HepG2 (cell line): ENCODE measurements at regions not wholly inside any gene's neighbourhood (a gene's known extent, or its start where the extent isn't known, plus 50 kb on each side); places are given as distances from the start of the nearest gene placed in this dataset.

Experiments used
- ATAC-seq: fragments of 200-7000 bp; cut with Tn5 transposase; 3 replicates; pipeline ENCODE4 v1.9.1; 2020; ENCODE audit warnings: mild to moderate bottlenecking, moderate library complexity
- BruUV-seq: library from RNA; stranded (reverse); fragments of 400-500 nt; replicated peaks from 2 replicates; lab custom pipeline; 2021; lab: Mats Ljungman, UMichigan
- CTCF ChIA-PET: fragments of 300-600 bp; formaldehyde crosslinking; extraction: SDS; loops from one replicate; lab custom pipeline; 2021; ENCODE audit warnings: low total read pairs, inconsistent platforms, low intra/inter-chr PET ratio; lab: Yijun Ruan, JAX
- POLR2A ChIA-PET: fragments of 350-600 bp; sonication (Branson Sonifier 250); formaldehyde crosslinking; loops from one replicate; lab custom pipeline; 2020; ENCODE audit warnings: antibody characterized with exemption, inconsistent platforms; lab: Yijun Ruan, JAX
- DNase-seq: peaks from one replicate; pipeline ENCODE4 v3.0.0-alpha.2; 2015; ENCODE audit warnings: low spot score
- FAIRE-seq: peaks from 3 replicates; lab custom pipeline; 2011; peaks lifted over from hg19 to GRCh38; lab: Jason Lieb, UNC
- H2AFZ ChIP-seq: one replicate; pipeline ENCODE4 v1.6.1; 2011; ENCODE audit warnings: low read length, inconsistent platforms
- H3K27ac ChIP-seq: fragments of 300-600 bp; 3 replicates; pipeline ENCODE4 v1.8.0; 2011; ENCODE audit warnings: mixed run types, mild to moderate bottlenecking, mixed read lengths, low read length, inconsistent platforms; ENCODE audit not compliant: insufficient read depth; ENCODE audit errors: extremely low read length
- H3K27me3 ChIP-seq, 2 experiments: fragments of 200-600 bp in 1 of 2; 2 replicates in 1 of 2; 3 replicates in 1 of 2; pipeline versions ENCODE4 v1.6.0 to v1.8.0; 2011; ENCODE audit warnings: low read length in 2 of 2, mild to moderate bottlenecking in 2 of 2, moderate library complexity in 2 of 2, inconsistent platforms in 1 of 2; ENCODE audit not compliant: insufficient read depth in 2 of 2, control insufficient read depth in 1 of 2
- H3K36me3 ChIP-seq, 2 experiments: fragments of 200-600 bp in 1 of 2; replicated peaks in 1 of 2; 2 replicates in 1 of 2; 3 replicates in 1 of 2; pipeline versions ENCODE4 v1.5.1 to v1.8.0; 2011; ENCODE audit warnings: low read length in 2 of 2, inconsistent platforms in 1 of 2; ENCODE audit not compliant: insufficient read depth in 2 of 2, control insufficient read depth in 1 of 2
- H3K4me1 ChIP-seq: 2 replicates; pipeline ENCODE4 v1.5.1; 2012; ENCODE audit warnings: low read length, inconsistent platforms; ENCODE audit not compliant: insufficient read depth
- H3K4me2 ChIP-seq: 2 replicates; pipeline ENCODE4 v1.6.0; 2011; ENCODE audit warnings: low read depth, low read length, inconsistent platforms
- H3K4me3 ChIP-seq, 3 experiments: fragments of 200-600 bp in 1 of 3; sonication (generic), shearing (Covaris generic) in 1 of 3; replicated peaks in 1 of 3; 2 replicates each; pipeline ENCODE4 v1.5.1; 2011 to 2016; ENCODE audit warnings: low read length in 3 of 3, inconsistent platforms in 2 of 3, low read depth in 2 of 3, mild to moderate bottlenecking in 2 of 3, control low read depth in 1 of 3, mixed read lengths in 1 of 3; ENCODE audit not compliant: insufficient read depth in 1 of 3
- H3K79me2 ChIP-seq: one replicate; pipeline ENCODE4 v1.6.1; 2011; ENCODE audit warnings: low read length, inconsistent platforms; ENCODE audit not compliant: insufficient read depth
- H3K9ac ChIP-seq: 2 replicates; pipeline ENCODE4 v1.6.0; 2011; ENCODE audit warnings: mild to moderate bottlenecking, low read depth, low read length, inconsistent platforms; ENCODE audit not compliant: insufficient read depth
- H3K9me3 ChIP-seq: 2 replicates; pipeline ENCODE4 v1.5.1; 2012; ENCODE audit warnings: mild to moderate bottlenecking, low read length
- H4K20me1 ChIP-seq: 2 replicates; pipeline ENCODE4 v1.6.0; 2011; ENCODE audit warnings: inconsistent platforms, mild to moderate bottlenecking, low read length, moderate library complexity; ENCODE audit not compliant: insufficient read depth
- ATF4 ChIP-seq, 2 experiments: fragments of 450-650 bp in 1 of 2; sonication (generic) in 1 of 2; formaldehyde crosslinking; IDR thresholded peaks; 2 replicates each; pipeline versions ENCODE4 v1.5.0 to v1.8.0; 2020 to 2022; ENCODE audit warnings: mild to moderate bottlenecking in 1 of 2, missing genetic modification reagents in 1 of 2
- BCLAF1 ChIP-seq: fragments of 450-650 bp; IDR thresholded peaks from 2 replicates; pipeline ENCODE4 v1.6.1; 2017; ENCODE audit warnings: mild to moderate bottlenecking
- EP300 ChIP-seq, 3 experiments: sonication (generic) in 1 of 3; formaldehyde crosslinking in 1 of 3; IDR thresholded peaks; 2 replicates each; pipeline versions ENCODE4 v1.5.1 to v1.6.1; 2011 to 2020; ENCODE audit warnings: low read depth in 2 of 3, low read length in 2 of 3, borderline replicate concordance in 1 of 3, improper control_type of control experiment in 1 of 3, mild to moderate bottlenecking in 1 of 3, missing genetic modification reagents in 1 of 3, moderate library complexity in 1 of 3
- FOXA1 ChIP-seq, 2 experiments: fragments of 450-650 bp in 1 of 2; sonication (generic) in 1 of 2; formaldehyde crosslinking in 1 of 2; IDR thresholded peaks; 2 replicates each; pipeline versions ENCODE4 v1.4.0 to v1.6.1; 2016 to 2020; ENCODE audit warnings: missing genetic modification reagents in 1 of 2
- GTF2F1 ChIP-seq: fragments of 150-350 bp; IDR thresholded peaks from 2 replicates; pipeline ENCODE4 v1.6.1; 2014; ENCODE audit warnings: low read length
- PLRG1 ChIP-seq: fragments of 450-650 bp; conservative IDR thresholded peaks from 2 replicates; pipeline ENCODE4 v1.6.1; 2016
- POLR2AphosphoS5 ChIP-seq: IDR thresholded peaks from 2 replicates; pipeline ENCODE4 v1.6.1; 2012; ENCODE audit warnings: low read depth, low read length
- RAD51 ChIP-seq: fragments of 450-650 bp; IDR thresholded peaks from 2 replicates; pipeline ENCODE4 v1.6.1; 2016; ENCODE audit warnings: borderline replicate concordance
- REPIN1 ChIP-seq: sonication (generic); formaldehyde crosslinking; IDR thresholded peaks from 2 replicates; pipeline ENCODE4 v1.8.0; 2022; ENCODE audit warnings: missing genetic modification reagents, low read depth, mild to moderate bottlenecking, borderline replicate concordance
- TFDP2 ChIP-seq: sonication (generic); formaldehyde crosslinking; IDR thresholded peaks from 2 replicates; pipeline ENCODE4 v1.4.0; 2020; ENCODE audit warnings: missing genetic modification reagents
- TFE3 ChIP-seq: IDR thresholded peaks from 2 replicates; pipeline ENCODE4 v1.6.1; 2016
- USF2 ChIP-seq, 2 experiments: sonication (generic) in 1 of 2; formaldehyde crosslinking in 1 of 2; IDR thresholded peaks; 2 replicates each; pipeline versions ENCODE4 v1.5.1 to v1.6.1; 2011 to 2020; ENCODE audit warnings: borderline replicate concordance in 1 of 2, low read depth in 1 of 2, low read length in 1 of 2, mild to moderate bottlenecking in 1 of 2, missing genetic modification reagents in 1 of 2, moderate library complexity in 1 of 2
- ZNF703 ChIP-seq: sonication (generic); formaldehyde crosslinking; IDR thresholded peaks from 2 replicates; pipeline ENCODE4 v1.5.1; 2020; ENCODE audit warnings: missing genetic modification reagents, mild to moderate bottlenecking, moderate library complexity, borderline replicate concordance
- WGBS: methylation state at CpG from one replicate; pipeline ENCODE4 v1.1.6; 2017; ENCODE audit warnings: low lambda C conversion rate; 5-methylcytosine and 5-hydroxymethylcytosine counted together
- in situ Hi-C: cut with HindIII; loops from 2 replicates; pipeline ENCODE4 v1.10.0; 2017; ENCODE audit warnings: low pct_unique_long_range_greater_than_20kb; ENCODE audit not compliant: extremely low pct_ligation_motif_present
- intact Hi-C: fragments of 100-400 bp; cut with micrococcal nuclease; formaldehyde crosslinking; loops from one replicate; pipeline ENCODE4 v1.10.0; 2022; ENCODE audit not compliant: unreplicated experiment

DNA sequence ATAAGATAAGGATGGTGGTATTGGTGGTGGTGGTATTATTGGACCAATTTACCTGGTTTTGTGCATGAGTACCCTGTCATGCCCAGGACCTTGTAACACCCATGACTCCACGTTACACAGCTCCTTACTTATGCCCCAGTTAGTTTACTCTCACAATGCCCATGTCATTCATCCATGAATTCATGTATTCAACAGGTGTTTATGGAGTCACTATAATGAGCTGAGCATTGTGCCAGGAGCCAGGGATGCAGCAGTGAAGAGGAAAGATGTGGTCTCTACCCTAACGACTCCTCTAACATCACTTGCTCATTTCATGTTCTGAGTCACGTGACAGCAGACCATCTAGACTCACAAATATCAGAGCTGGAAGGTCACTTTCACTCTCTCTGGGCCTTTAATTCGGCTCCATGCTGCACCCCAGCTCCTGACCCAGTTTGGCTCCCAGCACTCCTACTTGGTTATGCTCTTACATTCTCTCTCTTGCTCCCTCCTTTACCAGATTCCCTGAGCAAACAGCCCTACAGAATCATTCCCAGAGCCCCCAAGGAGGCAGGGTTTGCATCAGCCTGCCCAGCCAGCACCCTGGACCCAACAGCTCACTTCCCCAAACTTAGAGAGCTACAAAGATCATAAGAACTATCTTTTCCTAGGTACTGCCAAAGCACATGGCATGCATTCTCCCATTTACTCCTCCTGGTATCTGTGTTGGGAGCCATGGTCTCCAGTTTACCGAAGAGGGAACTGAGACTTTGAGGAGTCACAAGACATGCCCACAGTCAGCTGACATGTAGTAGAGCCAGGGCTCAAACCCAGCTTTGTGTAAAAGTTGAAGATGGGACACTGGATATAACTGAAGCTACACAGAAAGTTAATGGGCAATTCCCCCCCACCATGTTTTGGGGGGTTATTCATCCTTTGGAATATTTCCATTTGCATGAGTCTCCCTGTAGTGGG is 449.9 kb downstream of the LRATD1 start:
- H3K4me3 ChIP-seq = no peak overlapping the region
- H3K4me1 ChIP-seq = no peaks in the 10 kb centered on the region
- WGBS = 11% methylated on average over 5 of the region's 5 CpGs
- no peaks in the 10 kb centered on the region; a peak in 1 of 5 replicates for H3K27me3 ChIP-seq
- H3K4me2 ChIP-seq = no peak overlapping the region
- DNase-seq (no peak), ATAC-seq (no peak), FAIRE-seq (no peak)
- H3K27ac ChIP-seq = no peak overlapping the region
- BruUV-seq = no TSS peak
- H3K9me3 ChIP-seq = no peaks in the 10 kb centered on the region
- CTCF ChIA-PET = no interaction called here
- H2AFZ ChIP-seq = no peak overlapping the region
- no peaks in the 10 kb centered on the region for H3K79me2 ChIP-seq
- no peak overlapping the region for H3K9ac ChIP-seq
- no peaks in the 10 kb centered on the region for H3K36me3 ChIP-seq
- POLR2A ChIA-PET = no interaction called here
- no peaks in the 10 kb centered on the region for H4K20me1 ChIP-seq
- intact Hi-C loops = no loop called here
- in situ Hi-C loops = no loop called here
- TF ChIP-seq RAD51 (peak; percentile 84), POLR2AphosphoS5 (no peak), BCLAF1 (no peak), PLRG1 (no peak), EP300 (IDR thresholded peaks at IDR 0.05; ENCODE audit: low read depth in 2 of 2, low read length in 2 of 2) (no peak), EP300 (CRISPR knock-in tag; IDR thresholded peaks at IDR 0.05; ENCODE audit: borderline replicate concordance) (no peak), TFDP2 (CRISPR knock-in tag) (no peak), FOXA1 (IDR thresholded peaks at IDR 0.05) (no peak), FOXA1 (CRISPR knock-in tag; IDR thresholded peaks at IDR 0.05) (no peak), ATF4 (CRISPR knock-in tag; IDR thresholded peaks at IDR 0.05) (no peak), GTF2F1 (no peak), ZNF703 (CRISPR knock-in tag) (no peak), REPIN1 (CRISPR knock-in tag) (no peak), TFE3 (CRISPR knock-in tag) (no peak), USF2 (IDR thresholded peaks at IDR 0.05; ENCODE audit: low read depth, low read length) (peak; percentile 71; the same call in 1 of the 2 replicates), USF2 (CRISPR knock-in tag; IDR thresholded peaks at IDR 0.05; ENCODE audit: borderline replicate concordance) (no peak)
